ENCODE measurements at regions not wholly inside any gene's neighbourhood (a gene's known extent, or its start where the extent isn't known, plus 50 kb on each side); places are given as distances from the start of the nearest gene placed in this dataset.
"Not testable (repeated sequence)": the region's sequence is repeated elsewhere in the genome, so short reads cannot be mapped to it uniquely, and the experiment has no call there.

DNA sequence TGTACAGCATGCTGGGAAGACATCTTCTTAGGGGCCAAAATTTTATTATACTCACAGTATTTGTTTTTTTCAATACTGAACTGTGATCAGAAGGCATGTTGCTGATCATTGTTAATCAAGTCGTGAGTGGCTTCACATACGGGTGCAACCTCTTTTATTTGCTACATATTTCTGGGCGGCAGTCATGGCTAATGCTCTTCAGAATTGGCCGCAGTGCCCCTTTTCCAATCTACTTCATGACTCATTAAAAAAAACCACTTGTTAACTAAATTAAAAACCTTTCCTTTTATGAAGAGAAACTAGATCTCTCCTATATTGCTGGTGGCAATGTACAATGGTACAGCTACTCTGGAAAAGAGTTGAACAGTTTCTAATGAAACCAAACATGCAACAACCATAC is 101.5 kb upstream of the C1GALT1C1 start:
- peaks cover 12% of the 10 kb centered on the region for H3K9me3 Mint-ChIP-seq (ENCODE audit: low read depth)
- H3K4me1 Mint-ChIP-seq (ENCODE audit: low read depth): peaks cover 9% of the 10 kb centered on the region

DNA sequence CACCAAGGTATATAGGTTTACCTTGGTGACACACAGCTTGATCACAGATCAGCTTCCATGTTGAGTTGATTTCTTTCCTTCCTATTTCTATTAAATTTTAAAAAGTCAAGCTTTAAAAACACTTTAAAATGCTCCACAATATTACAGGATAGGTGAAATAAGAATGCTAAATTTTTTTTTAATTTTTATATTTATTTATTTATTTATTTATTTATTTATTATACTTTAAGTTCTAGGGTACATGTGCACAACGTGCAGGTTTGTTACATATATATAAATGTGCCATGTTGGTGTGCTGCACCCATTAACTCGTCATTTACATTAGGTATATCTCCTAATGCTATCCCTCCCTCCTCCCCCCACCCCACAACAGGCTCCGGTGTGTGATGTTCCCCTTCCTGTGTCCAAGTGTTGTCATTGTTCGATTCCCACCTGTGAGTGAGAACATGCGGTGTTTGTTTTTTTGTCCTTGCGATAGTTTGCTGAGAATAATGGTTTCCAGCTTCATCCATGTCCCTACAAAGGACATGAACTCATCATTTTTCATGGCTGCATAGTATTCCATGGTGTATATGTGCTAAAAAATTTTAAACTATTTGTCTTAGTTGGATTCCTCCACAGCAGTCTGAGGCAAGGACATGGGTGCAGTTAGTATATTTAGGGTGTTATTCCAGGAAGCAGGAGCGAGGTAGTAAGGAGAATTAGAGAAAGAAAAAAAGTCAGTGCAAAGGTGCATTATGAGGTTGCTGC is 99.8 kb upstream of the C1GALT1C1 start:
- not testable (repeated sequence) for H3K36me3 Mint-ChIP-seq (ENCODE audit: low read depth); H3K27ac Mint-ChIP-seq (ENCODE audit: unreplicated experiment); H3K4me1 Mint-ChIP-seq (ENCODE audit: low read depth); DNase-seq (ENCODE audit: low spot score); H3K4me3 Mint-ChIP-seq (ENCODE audit: unreplicated experiment); H3K27me3 Mint-ChIP-seq (ENCODE audit: low read depth)
- peaks cover 12% of the 10 kb centered on the region for H3K9me3 Mint-ChIP-seq (ENCODE audit: low read depth)

More for the DNA sequence above, 101.5 kb upstream of the C1GALT1C1 start:
- DNase-seq (ENCODE audit: low spot score): no peak
- no peaks in the 10 kb centered on the region for H3K27me3 Mint-ChIP-seq (ENCODE audit: low read depth)
- H3K27ac Mint-ChIP-seq (ENCODE audit: unreplicated experiment): no peak overlapping the region
- no peak overlapping the region for H3K4me3 Mint-ChIP-seq (ENCODE audit: unreplicated experiment)
- TF ChIP-seq, protein P1, sequence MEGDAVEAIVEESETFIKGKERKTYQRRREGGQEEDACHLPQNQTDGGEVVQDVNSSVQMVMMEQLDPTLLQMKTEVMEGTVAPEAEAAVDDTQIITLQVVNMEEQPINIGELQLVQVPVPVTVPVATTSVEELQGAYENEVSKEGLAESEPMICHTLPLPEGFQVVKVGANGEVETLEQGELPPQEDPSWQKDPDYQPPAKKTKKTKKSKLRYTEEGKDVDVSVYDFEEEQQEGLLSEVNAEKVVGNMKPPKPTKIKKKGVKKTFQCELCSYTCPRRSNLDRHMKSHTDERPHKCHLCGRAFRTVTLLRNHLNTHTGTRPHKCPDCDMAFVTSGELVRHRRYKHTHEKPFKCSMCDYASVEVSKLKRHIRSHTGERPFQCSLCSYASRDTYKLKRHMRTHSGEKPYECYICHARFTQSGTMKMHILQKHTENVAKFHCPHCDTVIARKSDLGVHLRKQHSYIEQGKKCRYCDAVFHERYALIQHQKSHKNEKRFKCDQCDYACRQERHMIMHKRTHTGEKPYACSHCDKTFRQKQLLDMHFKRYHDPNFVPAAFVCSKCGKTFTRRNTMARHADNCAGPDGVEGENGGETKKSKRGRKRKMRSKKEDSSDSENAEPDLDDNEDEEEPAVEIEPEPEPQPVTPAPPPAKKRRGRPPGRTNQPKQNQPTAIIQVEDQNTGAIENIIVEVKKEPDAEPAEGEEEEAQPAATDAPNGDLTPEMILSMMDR (IDR thresholded peaks at IDR 0.05): no peak
- no peaks in the 10 kb centered on the region for H3K36me3 Mint-ChIP-seq (ENCODE audit: low read depth)

DNA sequence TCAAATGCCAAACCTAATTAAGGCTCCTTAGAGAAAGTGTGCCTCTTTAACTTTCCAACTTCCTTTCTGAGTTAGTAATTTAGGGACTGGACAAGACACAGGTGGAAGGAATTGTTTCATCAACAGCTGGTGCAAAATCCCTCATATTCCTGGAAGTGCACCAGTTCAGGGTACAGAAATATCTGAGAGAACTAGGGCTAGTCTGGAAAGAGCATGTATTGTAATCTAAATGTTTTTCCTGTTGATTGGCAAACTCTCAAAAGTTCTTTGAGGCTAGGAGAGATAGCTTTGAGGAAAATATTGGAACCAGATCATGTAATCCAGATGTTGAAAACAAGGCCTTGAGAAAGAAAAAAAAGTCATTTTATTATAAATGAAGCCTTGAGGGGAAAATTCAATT is 98.1 kb upstream of the C1GALT1C1 start:
- Mint-ChIP-seq H3K9me3 (ENCODE audit: low read depth) (peaks cover 12% of the 10 kb centered on the region), H3K27ac (ENCODE audit: unreplicated experiment) (no peak overlapping the region), H3K27me3 (ENCODE audit: low read depth) (no peaks in the 10 kb centered on the region), H3K4me1 (ENCODE audit: low read depth) (no peaks in the 10 kb centered on the region), H3K36me3 (ENCODE audit: low read depth) (no peaks in the 10 kb centered on the region), H3K4me3 (ENCODE audit: unreplicated experiment) (no peak overlapping the region)
- DNase-seq (ENCODE audit: low spot score): no peak
- TF ChIP-seq, protein P1 (IDR thresholded peaks at IDR 0.05): no peak

- Mint-ChIP-seq H3K9me3 (ENCODE audit: low read depth) (peaks cover 11% of the 10 kb centered on the region), H3K27me3 (ENCODE audit: low read depth) (no peaks in the 10 kb centered on the region)
- TF ChIP-seq, protein P1 (IDR thresholded peaks at IDR 0.05): no peak
These were observed 97.6 kb upstream of the C1GALT1C1 start for GRCh38 chrX:120727452-120727851.

GRCh38 chrX:120726294-120726693 is 96.4 kb upstream of the C1GALT1C1 start:
- H3K36me3 Mint-ChIP-seq (ENCODE audit: low read depth): peaks cover 3% of the 10 kb centered on the region

More at GRCh38 chrX:120727452-120727851, 97.6 kb upstream of the C1GALT1C1 start:
- DNase-seq (ENCODE audit: low spot score): no peak
- Mint-ChIP-seq H3K27ac (ENCODE audit: unreplicated experiment) (no peak overlapping the region), H3K4me3 (ENCODE audit: unreplicated experiment) (no peak overlapping the region), H3K36me3 (ENCODE audit: low read depth) (no peaks in the 10 kb centered on the region), H3K4me1 (ENCODE audit: low read depth) (no peaks in the 10 kb centered on the region)

More at GRCh38 chrX:120726294-120726693, 96.4 kb upstream of the C1GALT1C1 start:
- H3K9me3 Mint-ChIP-seq (ENCODE audit: low read depth): peaks cover 14% of the 10 kb centered on the region
- no peak overlapping the region for H3K27ac Mint-ChIP-seq (ENCODE audit: unreplicated experiment)
- no peak overlapping the region for H3K4me3 Mint-ChIP-seq (ENCODE audit: unreplicated experiment)
- no peaks in the 10 kb centered on the region for H3K4me1 Mint-ChIP-seq (ENCODE audit: low read depth)
- H3K27me3 Mint-ChIP-seq (ENCODE audit: low read depth): no peaks in the 10 kb centered on the region
- no peak for DNase-seq (ENCODE audit: low spot score)
- TF ChIP-seq, protein P1 (IDR thresholded peaks at IDR 0.05): no peak

All from chondrocyte (in vitro differentiated cells).